Natural killer cell (primary cell): ENCODE measurements at regions not wholly inside any gene's neighbourhood (a gene's known extent, or its start where the extent isn't known, plus 50 kb on each side); places are given as distances from the start of the nearest gene placed in this dataset.

Experiments used
- ATAC-seq, 3 donors: fragments of 150-1000 bp in 2 of 3; fragments of 200-7000 bp in 1 of 3; cut with Tn5 transposase; 1 replicate in 1 of 3; 2 replicates in 2 of 3; pipeline ENCODE4 v1.10.0; 2021; ENCODE audit warnings: mild to moderate bottlenecking in 2 of 3, moderate library complexity in 2 of 3
- DNase-seq, 2 donors: peaks; one replicate each; pipeline versions ENCODE4 v3.0.0 to v3.0.0-alpha.2; 2013 to 2021; ENCODE audit warnings: mixed read lengths in 1 of 2
- H3K27ac ChIP-seq: one replicate; pipeline ENCODE4 v1.5.1; 2013; ENCODE audit warnings: mild to moderate bottlenecking, low read length
- H3K27me3 ChIP-seq: one replicate; pipeline ENCODE4 v1.6.1; 2013; ENCODE audit warnings: low read length; ENCODE audit not compliant: control insufficient read depth, insufficient read depth
- H3K36me3 ChIP-seq: one replicate; pipeline ENCODE4 v1.6.1; 2013; ENCODE audit warnings: low read length; ENCODE audit not compliant: control insufficient read depth, insufficient read depth
- H3K4me1 ChIP-seq: one replicate; pipeline ENCODE4 v1.6.1; 2013; ENCODE audit warnings: low read length; ENCODE audit not compliant: control insufficient read depth, insufficient read depth
- H3K4me3 ChIP-seq: one replicate; pipeline ENCODE4 v1.5.1; 2013; ENCODE audit warnings: low read length
- H3K9me3 ChIP-seq: one replicate; pipeline ENCODE4 v1.6.1; 2013; ENCODE audit warnings: low read length; ENCODE audit not compliant: control insufficient read depth, insufficient read depth
- H3K27ac Mint-ChIP-seq, 2 donors: one replicate each; pipeline ENCODE4 v1.8.0; 2022; ENCODE audit warnings: mild to moderate bottlenecking in 2 of 2, mixed read lengths in 2 of 2, moderate library complexity in 1 of 2
- H3K27me3 Mint-ChIP-seq, 2 donors: one replicate each; pipeline ENCODE4 v1.8.0; 2022; ENCODE audit warnings: low read depth in 2 of 2, mixed read lengths in 2 of 2
- H3K36me3 Mint-ChIP-seq: one replicate; pipeline ENCODE4 v1.8.0; 2022; ENCODE audit warnings: mixed read lengths
- H3K4me1 Mint-ChIP-seq, 2 donors: one replicate each; pipeline ENCODE4 v1.8.0; 2022; ENCODE audit warnings: mixed read lengths in 2 of 2
- H3K4me3 Mint-ChIP-seq: one replicate; pipeline ENCODE4 v1.8.0; 2022; ENCODE audit warnings: mild to moderate bottlenecking, moderate library complexity, mixed read lengths
- H3K9me3 Mint-ChIP-seq, 2 donors: one replicate each; pipeline ENCODE4 v1.8.0; 2022; ENCODE audit warnings: mixed read lengths in 2 of 2
- WGBS: methylation state at CpG from one replicate; pipeline ENCODE4 v1.1.7; 2013; ENCODE audit warnings: missing lambda C conversion rate; ENCODE audit not compliant: insufficient coverage; 5-methylcytosine and 5-hydroxymethylcytosine counted together
- intact Hi-C: fragments of 100-400 bp; cut with micrococcal nuclease; formaldehyde crosslinking; loops from one replicate; pipeline ENCODE4 v1.14.2; 2022
- TF ChIP-seq, protein P1 (sequence below): fragments of 200-600 bp; IDR thresholded peaks from one replicate; pipeline ENCODE4 v1.8.0; 2022; ENCODE audit warnings: antibody characterized with exemption

DNA sequence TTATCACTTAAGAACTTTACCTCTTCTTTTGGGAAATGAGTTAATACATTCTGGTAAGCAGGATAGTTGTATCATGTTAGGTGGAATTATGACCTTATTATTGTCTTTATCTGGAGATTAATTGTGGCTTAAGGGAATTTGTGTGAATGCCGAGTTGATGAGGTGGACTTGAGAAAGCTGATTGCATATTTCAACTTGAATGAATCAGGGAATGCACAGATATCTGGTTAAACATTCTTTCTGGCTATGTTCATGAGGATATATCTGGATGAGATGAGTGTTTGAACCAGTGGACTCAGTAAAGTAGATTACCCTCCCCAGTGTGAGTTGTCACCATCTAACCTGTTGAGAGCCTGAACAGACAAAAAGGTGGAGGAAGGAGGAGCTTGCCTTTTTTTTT, 326.1 kb upstream of the GOT2 start:
- H3K27me3 ChIP-seq = no peaks in the 10 kb centered on the region
- H3K27ac ChIP-seq = no peak overlapping the region
- Mint-ChIP-seq H3K9me3 (peaks cover 3 to 6% of the 10 kb centered on the region in 2 donors), H3K4me3 (no peak overlapping the region), H3K4me1 (peaks cover 0 to 5% of the 10 kb centered on the region in 2 donors), H3K27me3 (no peaks in the 10 kb centered on the region), H3K36me3 (no peaks in the 10 kb centered on the region), H3K27ac (no peak overlapping the region)
- H3K36me3 ChIP-seq = no peaks in the 10 kb centered on the region
- intact Hi-C loops = no loop called here
- H3K9me3 ChIP-seq = no peaks in the 10 kb centered on the region
- 90% methylated on average over 1 of the region's 1 CpG for WGBS
- no peaks in the 10 kb centered on the region for H3K4me1 ChIP-seq
- DNase-seq (no peak), ATAC-seq (no peak)
- TF ChIP-seq, protein P1, sequence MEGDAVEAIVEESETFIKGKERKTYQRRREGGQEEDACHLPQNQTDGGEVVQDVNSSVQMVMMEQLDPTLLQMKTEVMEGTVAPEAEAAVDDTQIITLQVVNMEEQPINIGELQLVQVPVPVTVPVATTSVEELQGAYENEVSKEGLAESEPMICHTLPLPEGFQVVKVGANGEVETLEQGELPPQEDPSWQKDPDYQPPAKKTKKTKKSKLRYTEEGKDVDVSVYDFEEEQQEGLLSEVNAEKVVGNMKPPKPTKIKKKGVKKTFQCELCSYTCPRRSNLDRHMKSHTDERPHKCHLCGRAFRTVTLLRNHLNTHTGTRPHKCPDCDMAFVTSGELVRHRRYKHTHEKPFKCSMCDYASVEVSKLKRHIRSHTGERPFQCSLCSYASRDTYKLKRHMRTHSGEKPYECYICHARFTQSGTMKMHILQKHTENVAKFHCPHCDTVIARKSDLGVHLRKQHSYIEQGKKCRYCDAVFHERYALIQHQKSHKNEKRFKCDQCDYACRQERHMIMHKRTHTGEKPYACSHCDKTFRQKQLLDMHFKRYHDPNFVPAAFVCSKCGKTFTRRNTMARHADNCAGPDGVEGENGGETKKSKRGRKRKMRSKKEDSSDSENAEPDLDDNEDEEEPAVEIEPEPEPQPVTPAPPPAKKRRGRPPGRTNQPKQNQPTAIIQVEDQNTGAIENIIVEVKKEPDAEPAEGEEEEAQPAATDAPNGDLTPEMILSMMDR = no peak
- no peak overlapping the region for H3K4me3 ChIP-seq

GRCh38 chr16:59058250-59058649, 324.1 kb upstream of the GOT2 start:
- no peak overlapping the region for H3K27ac ChIP-seq
- TF ChIP-seq, protein P1 = no peak
- H3K27ac Mint-ChIP-seq = no peak overlapping the region

GRCh38 chr16:59053911-59054310, 319.8 kb upstream of the GOT2 start:
- no peaks in the 10 kb centered on the region for H3K27me3 Mint-ChIP-seq
- H3K9me3 Mint-ChIP-seq = peaks cover 3 to 8% of the 10 kb centered on the region in 2 donors
- H3K4me3 Mint-ChIP-seq = no peak overlapping the region
- H3K36me3 Mint-ChIP-seq = no peaks in the 10 kb centered on the region
- no peak for DNase-seq
- WGBS = 68% methylated on average over 3 of the region's 3 CpGs
- H3K4me3 ChIP-seq = no peak overlapping the region
- no peak overlapping the region for H3K27ac ChIP-seq
- intact Hi-C loops = no loop called here
- no peaks in the 10 kb centered on the region for H3K4me1 ChIP-seq
- no peak overlapping the region for H3K27ac Mint-ChIP-seq
- H3K9me3 ChIP-seq = no peaks in the 10 kb centered on the region
- H3K4me1 Mint-ChIP-seq = peaks cover 0 to 5% of the 10 kb centered on the region in 2 donors
- TF ChIP-seq, protein P1 = no peak
- H3K36me3 ChIP-seq = no peaks in the 10 kb centered on the region
- no peaks in the 10 kb centered on the region for H3K27me3 ChIP-seq
- ATAC-seq = no peak

More at GRCh38 chr16:59058250-59058649, 324.1 kb upstream of the GOT2 start:
- H3K9me3 Mint-ChIP-seq = peaks cover 3 to 6% of the 10 kb centered on the region in 2 donors
- H3K36me3 Mint-ChIP-seq = no peaks in the 10 kb centered on the region
- intact Hi-C loops = no loop called here
- no peaks in the 10 kb centered on the region for H3K4me1 ChIP-seq
- no peak overlapping the region for H3K4me3 Mint-ChIP-seq
- no peak for DNase-seq
- no peak overlapping the region for H3K4me3 ChIP-seq
- peak in 1 of 3 donors; percentile 43 for ATAC-seq
- H3K36me3 ChIP-seq = no peaks in the 10 kb centered on the region
- H3K4me1 Mint-ChIP-seq = peaks cover 0 to 5% of the 10 kb centered on the region in 2 donors
- no peaks in the 10 kb centered on the region for H3K27me3 Mint-ChIP-seq
- no peaks in the 10 kb centered on the region for H3K9me3 ChIP-seq
- 75% methylated on average over 2 of the region's 2 CpGs for WGBS
- no peaks in the 10 kb centered on the region for H3K27me3 ChIP-seq

GRCh38 chr16:59052231-59052630, 318.1 kb upstream of the GOT2 start:
- no peak for DNase-seq

More at GRCh38 chr16:59052231-59052630, 318.1 kb upstream of the GOT2 start:
- TF ChIP-seq, protein P1 = no peak
- Histone ChIP-seq H3K36me3 (no peaks in the 10 kb centered on the region), H3K27ac (no peak overlapping the region), H3K9me3 (no peaks in the 10 kb centered on the region), H3K4me1 (no peaks in the 10 kb centered on the region), H3K27me3 (no peaks in the 10 kb centered on the region), H3K4me3 (no peak overlapping the region)
- ATAC-seq = no peak
- H3K36me3 Mint-ChIP-seq = no peaks in the 10 kb centered on the region
- H3K9me3 Mint-ChIP-seq = peaks cover 0 to 5% of the 10 kb centered on the region in 2 donors
- WGBS = 91% methylated on average over 5 of the region's 5 CpGs
- no peaks in the 10 kb centered on the region for H3K27me3 Mint-ChIP-seq
- intact Hi-C loops = no loop called here
- no peaks in the 10 kb centered on the region for H3K4me1 Mint-ChIP-seq
- no peak overlapping the region for H3K27ac Mint-ChIP-seq
- H3K4me3 Mint-ChIP-seq = no peak overlapping the region
